Keratinocyte (primary cell): ENCODE measurements at regions not wholly inside any gene's neighbourhood (a gene's known extent, or its start where the extent isn't known, plus 50 kb on each side); places are given as distances from the start of the nearest gene placed in this dataset.

Experiments used
- DNase-seq: peaks from one replicate; pipeline ENCODE4 v3.0.0-alpha.2; 2011; ENCODE audit warnings: low read depth, missing footprints, low spot score
- FAIRE-seq: peaks from 2 replicates; lab custom pipeline; 2011; peaks lifted over from hg19 to GRCh38; lab: Jason Lieb, UNC
- H2AFZ ChIP-seq: 2 replicates; pipeline ENCODE4 v1.6.0; 2012; ENCODE audit warnings: low read length, control low read depth, inconsistent platforms; ENCODE audit not compliant: control insufficient read depth
- H3K27ac ChIP-seq: 2 replicates; pipeline ENCODE4 v1.5.1; 2011; ENCODE audit warnings: low read length; ENCODE audit not compliant: control insufficient read depth, insufficient read depth
- H3K27me3 ChIP-seq: 3 replicates; pipeline ENCODE4 v1.6.0; 2011; ENCODE audit warnings: low read length; ENCODE audit not compliant: control insufficient read depth, insufficient read depth; ENCODE audit errors: extremely low read depth
- H3K36me3 ChIP-seq, 2 experiments: 2 replicates in 1 of 2; 3 replicates in 1 of 2; pipeline ENCODE4 v1.5.1; 2011; ENCODE audit warnings: low read length in 2 of 2, mild to moderate bottlenecking in 1 of 2; ENCODE audit not compliant: control insufficient read depth in 2 of 2, insufficient read depth in 2 of 2; ENCODE audit errors: extremely low read depth in 1 of 2
- H3K4me1 ChIP-seq: 3 replicates; pipeline ENCODE4 v1.5.1; 2011; ENCODE audit warnings: low read length; ENCODE audit not compliant: control insufficient read depth, insufficient read depth; ENCODE audit errors: extremely low read depth
- H3K4me2 ChIP-seq: 3 replicates; pipeline ENCODE4 v1.6.0; 2011; ENCODE audit warnings: low read depth, low read length; ENCODE audit not compliant: control insufficient read depth, insufficient read depth; ENCODE audit errors: extremely low read depth
- H3K4me3 ChIP-seq, 3 experiments: fragments of 200-600 bp in 1 of 3; sonication (generic) in 1 of 3; 2 replicates in 2 of 3; 3 replicates in 1 of 3; pipeline ENCODE4 v1.5.1; 2011 to 2016; ENCODE audit warnings: low read length in 3 of 3, mild to moderate bottlenecking in 3 of 3, control low read depth in 2 of 3, inconsistent platforms in 1 of 3, low read depth in 1 of 3, mixed read lengths in 1 of 3, mixed run types in 1 of 3, moderate library complexity in 1 of 3; ENCODE audit not compliant: control insufficient read depth in 2 of 3, insufficient read depth in 2 of 3; ENCODE audit errors: extremely low read depth in 1 of 3
- H3K79me2 ChIP-seq: 2 replicates; pipeline ENCODE4 v1.6.0; 2012; ENCODE audit warnings: low read length; ENCODE audit not compliant: control insufficient read depth, insufficient read depth
- H3K9ac ChIP-seq: 3 replicates; pipeline ENCODE4 v1.6.0; 2011; ENCODE audit warnings: low read length; ENCODE audit not compliant: control insufficient read depth, insufficient read depth; ENCODE audit errors: extremely low read depth
- H3K9me1 ChIP-seq: 3 replicates; pipeline ENCODE4 v1.6.0; 2011; ENCODE audit warnings: low read length; ENCODE audit not compliant: control insufficient read depth, insufficient read depth; ENCODE audit errors: extremely low read depth
- H3K9me3 ChIP-seq: 2 replicates; pipeline ENCODE4 v1.5.1; 2012; ENCODE audit warnings: low read depth, low read length; ENCODE audit not compliant: control insufficient read depth
- H4K20me1 ChIP-seq: 3 replicates; pipeline ENCODE4 v1.6.0; 2011; ENCODE audit warnings: low read length; ENCODE audit not compliant: control insufficient read depth, insufficient read depth; ENCODE audit errors: extremely low read depth
- CTCF ChIP-seq, 3 experiments: IDR thresholded peaks in 1 of 3; conservative IDR thresholded peaks in 1 of 3; optimal IDR thresholded peaks in 1 of 3; 2 replicates in 2 of 3; 3 replicates in 1 of 3; pipeline versions ENCODE3 to v1.5.1; 2011; ENCODE audit warnings: low read length in 3 of 3, mild to moderate bottlenecking in 3 of 3, moderate library complexity in 2 of 3, control low read depth in 1 of 3, inconsistent platforms in 1 of 3; ENCODE audit not compliant: insufficient read depth in 2 of 3; ENCODE audit errors: extremely low read depth in 1 of 3
- EZH2 ChIP-seq: IDR thresholded peaks from one replicate; pipeline ENCODE4 v1.6.1; 2012; ENCODE audit warnings: inconsistent platforms, mild to moderate bottlenecking, low read length, moderate library complexity
- dilution Hi-C: fragments of 300-500 bp; cut with MboI; formaldehyde crosslinking; loops from one replicate; pipeline ENCODE4 v1.7.0; 2020; ENCODE audit warnings: low sequenced_read_pairs; ENCODE audit not compliant: extremely low pct_ligation_motif_present

- DNase-seq (no peak), FAIRE-seq (no peak)
- Histone ChIP-seq H3K4me3 (no peak overlapping the region), H3K9me1 (no peaks in the 10 kb centered on the region), H3K9me3 (no peaks in the 10 kb centered on the region), H2AFZ (no peak overlapping the region), H4K20me1 (no peaks in the 10 kb centered on the region), H3K9ac (no peak overlapping the region), H3K27ac (no peak overlapping the region), H3K4me2 (no peak overlapping the region), H3K27me3 (no peaks in the 10 kb centered on the region), H3K79me2 (no peaks in the 10 kb centered on the region), H3K36me3 (no peaks in the 10 kb centered on the region), H3K4me1 (no peaks in the 10 kb centered on the region)
- no peak for TF ChIP-seq EZH2
- no peak for TF ChIP-seq CTCF (optimal IDR thresholded peaks at IDR 0.05 in 1 of 3, IDR thresholded peaks at IDR 0.05 in 1 of 3, conservative IDR thresholded peaks at IDR 0.05 in 1 of 3; ENCODE audit: extremely low read depth in 1 of 3, insufficient read depth in 2 of 3, low read length in 3 of 3)
- dilution Hi-C loops, result no loop called here
Measured at GRCh38 chr9:79408617-79409016, 163.1 kb upstream of the TLE4 start.

GRCh38 chr9:79409182-79409823, 162.5 kb upstream of the TLE4 start:
- H3K79me2 ChIP-seq, result no peaks in the 10 kb centered on the region
- no peaks in the 10 kb centered on the region for H3K27me3 ChIP-seq
- no peak overlapping the region for H3K9ac ChIP-seq
- no peak for TF ChIP-seq EZH2
- no peak for TF ChIP-seq CTCF (optimal IDR thresholded peaks at IDR 0.05 in 1 of 3, IDR thresholded peaks at IDR 0.05 in 1 of 3, conservative IDR thresholded peaks at IDR 0.05 in 1 of 3; ENCODE audit: extremely low read depth in 1 of 3, insufficient read depth in 2 of 3, low read length in 3 of 3)
- H3K27ac ChIP-seq, result no peak overlapping the region
- no peak overlapping the region for H2AFZ ChIP-seq
- no peak for DNase-seq
- no peaks in the 10 kb centered on the region for H3K9me1 ChIP-seq
- no peak for FAIRE-seq
- no peak overlapping the region for H3K4me2 ChIP-seq
- H4K20me1 ChIP-seq, result no peaks in the 10 kb centered on the region
- dilution Hi-C loops, result no loop called here
- no peak overlapping the region for H3K4me3 ChIP-seq
- no peaks in the 10 kb centered on the region for H3K36me3 ChIP-seq
- no peaks in the 10 kb centered on the region for H3K9me3 ChIP-seq
- H3K4me1 ChIP-seq, result no peaks in the 10 kb centered on the region
